GM19035 (cell line): ENCODE measurements at regions not wholly inside any gene's neighbourhood (a gene's known extent, or its start where the extent isn't known, plus 50 kb on each side); places are given as distances from the start of the nearest gene placed in this dataset.
A peak's percentile ranks its signal among the peaks of the same experiment; 100 is the strongest.
"Not testable (repeated sequence)": the region's sequence is repeated elsewhere in the genome, so short reads cannot be mapped to it uniquely, and the experiment has no call there.

Experiments
- ATAC-seq: cut with Tn5 transposase; IDR thresholded peaks from one replicate; pipeline ENCODE4 v1.9.1; 2021; ENCODE audit not compliant: unreplicated experiment

DNA sequence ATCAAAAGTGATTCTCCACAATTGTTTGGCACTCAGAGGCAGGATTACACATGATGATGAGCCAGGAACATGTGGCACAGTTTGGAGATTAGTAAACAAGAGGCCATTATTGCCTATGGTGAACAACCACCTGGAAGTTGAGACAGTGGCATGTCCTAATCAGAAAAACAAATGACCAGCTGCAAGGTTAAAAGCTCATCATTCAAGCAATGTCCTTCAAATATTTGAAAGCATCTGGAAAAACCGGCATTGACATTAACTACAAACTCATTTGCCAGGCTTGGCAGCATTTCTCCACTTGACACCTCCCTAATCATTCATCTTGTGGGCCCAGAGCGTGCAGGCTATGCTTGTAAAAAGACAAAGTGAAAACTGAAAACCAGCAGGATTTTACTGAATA is 80.6 kb upstream of the MEGF10 start:
- no peak for ATAC-seq

DNA sequence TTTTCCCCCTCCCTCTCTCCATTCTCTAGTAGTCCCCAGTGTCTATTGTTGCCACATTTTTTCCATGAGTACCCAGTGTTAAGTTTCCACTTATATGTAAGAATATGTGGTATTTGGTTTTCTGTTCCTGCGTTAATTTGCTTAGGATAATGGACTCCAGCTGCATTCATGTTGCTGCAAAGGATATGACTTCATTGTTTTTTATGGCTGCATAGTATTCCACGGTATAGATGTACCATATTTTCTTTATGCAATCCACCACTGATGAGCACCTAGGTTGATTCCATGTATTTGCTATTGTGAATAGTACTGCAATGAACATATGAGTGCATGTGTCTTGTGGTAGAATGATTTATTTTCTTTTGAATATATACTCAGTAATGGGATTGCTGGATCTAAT is 77.4 kb upstream of the MEGF10 start:
- no peak for ATAC-seq

DNA sequence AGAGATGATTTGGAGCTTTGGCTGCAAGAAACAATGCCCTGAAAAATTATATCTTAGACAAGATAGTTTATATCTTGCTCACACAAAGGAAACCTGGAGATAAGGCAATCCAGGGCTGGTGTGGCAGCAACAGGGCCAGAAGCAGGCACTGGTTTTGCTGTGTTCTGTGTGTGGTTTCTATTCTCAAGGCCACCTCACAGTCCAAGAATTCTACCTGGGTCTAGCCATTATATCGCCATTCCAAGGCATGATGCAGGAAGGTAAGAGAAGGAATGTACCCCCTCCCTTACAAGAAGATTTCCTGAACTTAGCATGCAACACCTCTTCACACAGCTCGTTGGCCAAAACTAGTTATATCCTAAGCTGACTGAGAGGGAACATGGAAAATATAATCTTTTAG is 74.5 kb upstream of the MEGF10 start:
- ATAC-seq: no peak

DNA sequence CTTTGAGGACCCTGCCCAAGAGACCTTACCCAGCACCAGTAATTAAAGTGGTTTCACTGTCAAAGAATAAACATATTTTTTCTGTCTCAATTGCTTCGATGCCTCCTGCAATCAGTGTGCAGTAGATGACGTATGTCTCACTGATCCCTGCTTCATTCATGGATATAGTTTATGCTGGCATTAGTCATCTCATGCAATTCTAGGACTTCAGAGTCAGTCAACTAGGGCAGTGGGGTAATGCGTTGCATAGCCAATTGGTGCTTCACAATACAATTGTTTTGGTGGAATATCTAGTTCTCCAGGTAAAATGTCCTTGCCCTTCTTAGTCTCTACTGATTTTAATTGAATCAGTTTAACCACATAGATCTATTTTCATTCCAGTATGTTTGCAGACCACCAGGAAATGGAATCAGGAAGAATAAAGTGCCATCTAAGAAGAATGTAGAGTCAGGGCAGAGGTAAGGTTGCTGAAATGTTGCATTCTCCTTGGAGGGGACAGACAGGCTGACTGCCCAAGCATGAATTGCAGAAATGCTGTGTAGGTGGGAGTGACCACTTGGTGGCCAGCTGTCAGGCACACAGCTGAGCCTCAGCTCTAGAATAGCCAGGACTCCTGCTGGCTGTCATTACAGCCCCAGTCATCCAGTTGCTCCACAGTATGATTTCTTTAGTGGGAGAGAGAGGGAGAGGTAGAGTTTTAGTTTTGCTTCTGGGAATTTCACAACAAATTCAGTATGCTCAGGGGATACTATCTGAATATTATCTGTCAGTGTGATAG is 73.5 kb upstream of the MEGF10 start:
- no peak for ATAC-seq

DNA sequence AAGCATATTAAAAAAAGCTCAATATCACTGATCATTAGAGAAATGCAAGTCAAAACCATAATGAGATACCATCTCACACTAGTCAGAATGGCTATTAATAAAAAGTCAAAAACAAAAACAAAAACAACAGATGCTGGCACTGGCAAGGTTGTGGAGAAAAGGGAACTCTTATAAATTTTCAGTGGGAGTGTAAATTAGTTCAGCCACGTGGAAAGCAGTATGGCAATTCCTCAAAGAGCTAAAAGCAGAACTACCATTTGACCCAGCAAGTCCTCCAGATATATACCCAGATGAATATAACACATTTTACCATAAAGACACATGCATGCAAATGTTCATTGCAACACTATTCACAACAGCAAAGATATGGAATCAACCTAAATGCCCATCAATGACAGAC is 68.7 kb upstream of the MEGF10 start:
- not testable (repeated sequence) for ATAC-seq

DNA sequence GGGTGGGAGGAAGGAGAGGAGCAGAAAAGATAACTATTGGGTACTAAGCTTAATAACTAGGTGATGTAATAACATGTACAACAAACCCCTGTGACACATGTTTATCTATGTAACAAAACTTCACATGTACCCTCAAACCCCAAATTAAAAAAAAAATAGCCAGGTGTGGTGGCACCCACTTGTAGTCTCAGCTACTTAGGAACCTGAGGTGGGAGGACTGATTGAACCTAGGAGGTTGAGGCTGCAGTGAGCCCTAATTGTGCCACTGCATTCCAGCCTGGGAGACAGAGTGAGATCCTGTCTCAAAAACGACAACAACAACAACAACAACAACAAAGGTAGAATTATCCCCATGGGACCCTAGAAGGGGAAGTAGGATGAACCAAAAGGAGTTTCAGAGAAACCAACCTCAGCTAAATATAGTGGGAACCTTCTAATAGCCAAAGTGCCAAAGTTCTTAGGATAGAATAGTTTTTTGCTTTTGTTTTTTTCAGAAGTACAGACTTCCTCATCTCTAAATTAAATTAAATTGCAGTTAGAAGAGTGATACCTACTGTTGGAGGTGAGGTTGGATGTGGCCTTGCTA is 67.9 kb upstream of the MEGF10 start:
- peak; percentile 75 for ATAC-seq

DNA sequence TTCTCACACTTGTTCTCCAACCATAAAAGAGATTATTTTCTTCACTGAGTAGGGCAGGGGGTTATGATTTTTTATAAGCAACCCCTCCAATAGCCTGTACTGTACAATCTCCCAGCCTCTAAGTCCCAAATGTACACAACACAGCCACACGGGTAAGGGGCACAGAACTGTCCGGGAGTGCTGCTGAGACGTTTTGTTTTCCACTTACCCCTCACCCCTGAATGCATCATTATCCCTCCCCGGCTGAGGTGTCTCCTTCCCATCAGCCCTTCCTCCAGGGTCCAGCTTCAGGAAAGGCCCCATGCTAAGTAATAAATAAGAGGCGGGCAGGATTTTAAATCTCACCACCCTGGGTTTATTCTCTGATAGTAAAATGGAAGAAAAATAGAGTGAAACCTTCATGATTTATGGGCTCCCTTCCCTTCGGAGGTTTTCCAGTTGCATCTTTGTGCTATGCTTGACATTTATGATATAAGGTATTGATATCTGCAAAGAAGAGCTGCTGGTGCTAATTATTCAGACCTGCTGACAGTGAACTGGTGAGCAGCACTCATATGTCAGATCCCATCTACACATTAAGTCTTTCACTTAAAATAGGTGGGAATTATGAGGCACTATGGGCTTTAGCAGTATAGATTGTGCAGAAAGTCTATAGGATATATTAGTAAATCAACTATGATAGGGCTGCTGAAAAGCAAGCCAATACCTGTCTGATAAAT is 67.2 kb upstream of the MEGF10 start:
- peak; percentile 19 for ATAC-seq

DNA sequence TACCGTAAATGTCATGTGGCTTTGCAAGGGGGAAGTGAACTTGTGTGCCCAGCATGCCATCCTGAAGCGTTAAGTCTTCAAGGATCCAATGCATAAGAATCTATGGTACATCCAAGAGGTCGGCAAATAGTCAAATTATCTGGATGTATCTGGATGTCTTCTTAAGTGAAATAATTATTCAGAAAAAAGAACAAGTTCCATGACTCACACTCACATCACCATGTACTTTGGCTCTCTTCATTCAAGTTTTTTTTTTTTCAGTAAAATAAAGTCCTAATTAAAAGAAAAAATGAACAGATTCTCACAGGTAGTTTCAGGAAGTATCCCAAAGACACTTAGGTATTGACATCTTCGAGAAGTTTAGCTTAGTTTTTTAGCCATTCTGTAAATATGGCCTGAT is 62.7 kb upstream of the MEGF10 start:
- ATAC-seq: no peak

DNA sequence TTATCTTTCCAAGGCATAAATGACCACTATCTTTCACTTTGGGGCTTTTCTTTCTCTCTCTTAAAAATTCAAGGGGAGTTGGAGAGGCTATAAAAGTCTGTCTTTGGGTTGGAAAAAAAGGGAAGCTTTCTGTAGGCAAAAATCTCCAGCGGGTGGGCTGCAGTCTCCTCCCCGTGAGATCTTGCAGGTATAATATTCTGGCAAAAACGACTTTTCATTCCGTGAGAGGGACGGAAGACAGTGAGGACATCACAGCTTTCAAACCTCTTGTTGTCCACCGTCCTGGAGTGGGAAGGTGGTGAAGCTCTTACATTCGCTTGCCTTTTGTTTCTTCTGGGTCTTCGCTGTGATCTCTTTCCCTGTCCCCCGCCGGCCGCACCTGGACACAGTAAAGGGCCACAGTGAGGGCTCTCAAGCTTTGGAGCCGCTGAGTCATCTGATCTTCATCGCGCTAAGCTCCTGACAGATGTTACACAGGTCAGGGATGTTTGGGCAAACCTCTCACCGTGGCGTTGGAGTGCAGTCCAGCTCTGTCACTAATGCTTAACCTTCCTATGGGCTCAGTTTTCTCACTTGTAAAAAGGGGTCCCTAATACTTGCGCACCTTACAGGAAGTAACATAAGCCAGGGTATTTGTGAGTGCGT is 61.9 kb upstream of the MEGF10 start:
- ATAC-seq: no peak

DNA sequence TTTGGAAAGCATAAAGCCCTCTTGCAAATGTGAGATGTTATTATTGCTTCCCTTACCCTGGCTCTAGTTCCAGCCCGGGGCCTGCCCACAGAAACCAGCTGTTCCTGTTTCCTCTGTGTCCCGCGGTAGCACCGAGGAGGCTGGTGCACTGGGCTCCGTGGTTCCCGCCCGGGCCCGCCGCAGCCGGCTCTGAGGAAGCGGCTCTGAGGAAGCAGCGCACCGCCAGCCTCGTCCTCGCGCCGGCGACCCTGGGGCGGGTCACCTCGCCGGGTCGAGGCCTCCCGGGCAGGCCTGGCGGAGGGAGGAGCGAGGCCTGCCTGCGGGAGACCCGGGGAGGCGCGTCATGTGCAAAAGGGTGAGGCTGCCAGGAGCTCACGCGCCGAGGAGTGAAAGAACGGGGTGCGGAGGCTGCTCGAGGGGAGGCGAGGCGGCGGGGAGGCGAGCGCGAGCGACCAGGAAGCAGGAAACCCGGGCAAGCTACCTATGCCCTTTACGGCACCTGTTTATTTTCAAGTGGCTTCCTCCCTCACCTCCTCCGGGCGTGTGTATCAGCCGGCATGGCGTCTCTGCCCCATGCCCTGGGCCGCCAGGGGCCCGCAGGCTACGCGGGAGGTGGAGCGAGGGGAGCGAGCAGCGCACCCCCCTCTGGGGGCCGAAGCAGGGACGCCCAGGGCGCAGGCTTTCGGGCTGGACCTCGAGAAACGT is 61.3 kb upstream of the MEGF10 start:
- ATAC-seq: peak; percentile 86

DNA sequence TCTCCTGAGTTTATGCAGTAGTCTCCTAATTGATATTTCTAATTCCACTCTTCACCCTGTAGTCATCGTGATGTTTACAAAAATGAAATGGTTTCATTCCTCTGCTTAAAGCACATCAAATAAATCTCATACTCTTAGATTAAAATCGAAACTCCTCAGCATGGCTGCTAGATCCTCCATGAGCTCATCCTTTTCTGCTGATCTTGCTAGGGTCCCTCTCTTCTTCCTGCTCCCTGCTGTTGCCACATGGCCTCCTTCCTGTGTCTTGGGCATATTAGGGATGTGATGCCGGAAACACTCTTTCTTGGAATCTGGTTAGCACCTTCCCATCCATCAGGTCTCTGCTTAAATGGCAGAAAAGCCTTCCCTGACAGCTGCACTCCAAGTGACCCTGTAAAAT is 59.5 kb upstream of the MEGF10 start:
- ATAC-seq: no peak

DNA sequence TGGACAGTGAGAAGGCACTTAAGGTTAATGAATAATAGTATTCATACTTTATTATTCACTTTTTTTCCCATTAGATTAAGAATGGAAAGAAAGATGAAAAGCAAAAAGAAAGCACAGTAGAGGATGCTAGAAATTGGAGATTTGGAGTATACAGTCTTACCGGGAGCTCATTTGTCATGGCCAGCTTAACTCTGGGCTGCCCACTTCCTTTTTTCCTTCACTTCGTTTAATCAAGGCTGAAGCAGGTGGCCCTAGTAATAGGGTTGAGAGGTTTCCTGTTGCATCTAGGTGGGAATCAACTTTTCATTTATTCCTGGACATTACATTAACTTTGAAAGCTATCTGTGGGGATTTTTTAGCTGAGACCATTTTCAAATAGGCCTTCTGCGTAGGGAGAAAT is 57.0 kb upstream of the MEGF10 start:
- no peak for ATAC-seq

DNA sequence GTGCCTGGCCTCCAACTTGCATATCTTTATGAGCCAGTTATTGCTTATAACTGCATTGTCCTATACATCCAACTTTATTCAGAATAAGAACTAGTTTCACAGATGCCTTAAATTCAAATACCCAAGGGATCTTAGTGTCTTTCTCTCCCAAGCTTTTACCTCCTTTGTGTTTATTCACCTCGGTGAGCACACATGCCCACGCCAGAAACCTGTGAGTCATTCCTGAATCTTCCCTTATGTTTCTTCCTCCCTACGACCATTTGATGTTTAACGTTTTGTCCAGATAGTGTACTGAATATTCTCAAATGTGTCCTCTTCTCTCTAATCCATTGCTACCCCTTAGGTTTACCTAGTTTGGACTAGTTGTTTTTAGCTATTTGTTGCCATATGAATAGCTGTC is 55.5 kb upstream of the MEGF10 start:
- no peak for ATAC-seq

DNA sequence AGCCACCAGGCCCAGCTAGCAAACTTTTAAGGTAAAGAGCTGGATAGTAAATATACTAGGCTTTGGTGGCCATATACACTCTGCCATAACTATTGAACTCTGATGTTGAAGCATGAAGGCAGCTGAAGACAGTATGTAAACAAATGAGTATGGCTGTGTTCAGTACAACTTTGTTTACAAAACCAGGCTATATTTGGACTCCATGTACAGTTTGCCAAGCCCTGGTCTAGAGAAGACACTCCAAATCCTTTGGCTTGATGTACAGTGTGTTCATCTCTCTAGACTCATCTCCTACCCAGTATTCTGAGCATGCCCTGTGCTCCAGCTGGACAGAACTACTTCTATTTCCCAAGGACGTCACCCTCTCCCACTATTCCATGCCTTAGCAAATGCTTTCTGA is 54.3 kb upstream of the MEGF10 start:
- no peak for ATAC-seq
